Hematopoietic multipotent progenitor cell treated with erythropoietin and hydrocortisone succinate and interleukin-3 and kit ligand, for 8 days (in vitro differentiated cells): ENCODE measurements at regions not wholly inside any gene's neighbourhood (a gene's known extent, or its start where the extent isn't known, plus 50 kb on each side); places are given as distances from the start of the nearest gene placed in this dataset.
A peak's percentile ranks its signal among the peaks of the same experiment; 100 is the strongest.

Source experiments
- DNase-seq: peaks from one replicate; pipeline ENCODE4 v3.0.0-alpha.2; 2015

- DNase-seq = no peak
Measured at GRCh38 chr12:107894589-107894988, 120.1 kb downstream of the ASCL4 start.

- DNase-seq = no peak
Measured at GRCh38 chr12:107895966-107896365, 121.5 kb downstream of the ASCL4 start.

GRCh38 chr12:107900588-107900987 is 126.1 kb downstream of the ASCL4 start:
- no peak for DNase-seq

- DNase-seq = peak; percentile 77
Measured at GRCh38 chr12:107903341-107904061, 129.0 kb downstream of the ASCL4 start.

GRCh38 chr12:107906707-107907106 is 132.2 kb downstream of the ASCL4 start:
- no peak for DNase-seq

- DNase-seq = peak; percentile 76
Measured at GRCh38 chr12:107912421-107913004, 138.0 kb downstream of the ASCL4 start.

GRCh38 chr12:107914460-107914977 is 140.0 kb downstream of the ASCL4 start:
- DNase-seq = no peak

- peak; percentile 16 for DNase-seq
Measured at GRCh38 chr12:107917912-107918800, 143.7 kb downstream of the ASCL4 start.

GRCh38 chr12:107921062-107921461 is 146.6 kb downstream of the ASCL4 start:
- no peak for DNase-seq

GRCh38 chr12:107925125-107925524 is 150.6 kb downstream of the ASCL4 start:
- no peak for DNase-seq

- peak; percentile 25 for DNase-seq
Measured at GRCh38 chr12:107929436-107929835, 154.9 kb downstream of the ASCL4 start.

- DNase-seq = no peak
Measured at GRCh38 chr12:107931761-107932160, 157.3 kb downstream of the ASCL4 start.

- DNase-seq = no peak
Measured at GRCh38 chr12:107938446-107938845, 163.9 kb downstream of the ASCL4 start.

- no peak for DNase-seq
Measured at GRCh38 chr12:107948391-107948945, 174.0 kb downstream of the ASCL4 start.

- DNase-seq = peak; percentile 5
Measured at GRCh38 chr12:107951024-107951423, 176.5 kb downstream of the ASCL4 start.

- DNase-seq = no peak
Measured at GRCh38 chr12:107955966-107956643, 173.0 kb upstream of the WSCD2 start.

- DNase-seq = no peak
Measured at GRCh38 chr12:107957459-107957858, 171.6 kb upstream of the WSCD2 start.

- DNase-seq = no peak
Measured at GRCh38 chr12:107963635-107964034, 165.5 kb upstream of the WSCD2 start.

GRCh38 chr12:107967170-107967569 is 161.9 kb upstream of the WSCD2 start:
- DNase-seq = no peak

- DNase-seq = no peak
Measured at GRCh38 chr12:107973950-107974349, 155.1 kb upstream of the WSCD2 start.

GRCh38 chr12:107976331-107976730 is 152.8 kb upstream of the WSCD2 start:
- DNase-seq = no peak

- no peak for DNase-seq
Measured at GRCh38 chr12:107978201-107978600, 150.9 kb upstream of the WSCD2 start.

- DNase-seq = no peak
Measured at GRCh38 chr12:107978641-107979040, 150.4 kb upstream of the WSCD2 start.
